LNCAP (cell line): ENCODE measurements at regions not wholly inside any gene's neighbourhood (a gene's known extent, or its start where the extent isn't known, plus 50 kb on each side); places are given as distances from the start of the nearest gene placed in this dataset.

Source experiments
- CTCF ChIP-seq: fragments of 450-650 bp; IDR thresholded peaks from 2 replicates; pipeline ENCODE4 v1.5.1; 2017; ENCODE audit warnings: mild to moderate bottlenecking

- TF ChIP-seq CTCF = no peak
Measured at GRCh38 chr15:53462651-53463050, 296.8 kb downstream of the WDR72 start.

GRCh38 chr15:53461677-53462076 lies 297.8 kb downstream of the WDR72 start:
- no peak for TF ChIP-seq CTCF

DNA sequence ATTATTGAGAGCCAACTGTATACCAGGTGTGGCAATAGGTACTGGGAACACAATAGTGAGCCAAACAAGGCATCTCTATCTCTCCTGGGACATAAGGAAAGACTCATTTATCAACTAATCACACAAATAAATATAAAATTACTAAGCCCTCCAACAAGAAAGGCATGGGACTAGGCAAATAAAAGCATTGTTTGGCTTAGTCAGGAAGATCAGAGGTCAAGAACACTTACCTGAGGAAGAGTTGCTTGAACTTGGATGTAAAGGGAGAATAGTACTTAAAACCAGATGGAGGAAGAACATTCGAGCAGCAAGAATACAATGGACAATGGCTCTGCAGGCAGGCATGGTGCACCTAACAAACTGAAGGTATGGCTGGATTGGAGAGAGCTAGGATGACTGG lies 300.7 kb downstream of the WDR72 start:
- no peak for TF ChIP-seq CTCF

DNA sequence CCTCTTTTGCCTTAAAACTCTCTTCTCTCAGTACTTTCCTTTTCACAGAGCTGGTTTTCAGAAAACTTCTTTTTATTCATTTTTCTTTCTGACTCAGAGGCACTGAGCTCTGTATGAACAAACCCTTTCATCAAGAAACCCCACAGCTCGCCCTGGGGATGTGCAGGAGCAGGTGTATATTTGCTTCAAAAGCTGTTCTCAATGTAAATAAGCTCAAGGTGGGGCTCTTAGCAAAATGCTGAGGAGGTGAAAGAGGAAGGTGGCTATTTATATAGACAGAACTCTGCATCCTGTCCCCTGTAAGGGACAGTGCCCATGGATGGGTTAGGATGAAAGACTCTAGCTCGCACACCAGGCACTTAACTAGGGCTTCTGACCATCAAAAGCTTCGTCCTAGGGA lies 302.0 kb downstream of the WDR72 start:
- TF ChIP-seq CTCF = no peak

- TF ChIP-seq CTCF = no peak
Measured at GRCh38 chr15:53454843-53455721, 304.4 kb downstream of the WDR72 start.

- TF ChIP-seq CTCF = no peak
Measured at GRCh38 chr15:53454535-53454842, 305.0 kb downstream of the WDR72 start.

DNA sequence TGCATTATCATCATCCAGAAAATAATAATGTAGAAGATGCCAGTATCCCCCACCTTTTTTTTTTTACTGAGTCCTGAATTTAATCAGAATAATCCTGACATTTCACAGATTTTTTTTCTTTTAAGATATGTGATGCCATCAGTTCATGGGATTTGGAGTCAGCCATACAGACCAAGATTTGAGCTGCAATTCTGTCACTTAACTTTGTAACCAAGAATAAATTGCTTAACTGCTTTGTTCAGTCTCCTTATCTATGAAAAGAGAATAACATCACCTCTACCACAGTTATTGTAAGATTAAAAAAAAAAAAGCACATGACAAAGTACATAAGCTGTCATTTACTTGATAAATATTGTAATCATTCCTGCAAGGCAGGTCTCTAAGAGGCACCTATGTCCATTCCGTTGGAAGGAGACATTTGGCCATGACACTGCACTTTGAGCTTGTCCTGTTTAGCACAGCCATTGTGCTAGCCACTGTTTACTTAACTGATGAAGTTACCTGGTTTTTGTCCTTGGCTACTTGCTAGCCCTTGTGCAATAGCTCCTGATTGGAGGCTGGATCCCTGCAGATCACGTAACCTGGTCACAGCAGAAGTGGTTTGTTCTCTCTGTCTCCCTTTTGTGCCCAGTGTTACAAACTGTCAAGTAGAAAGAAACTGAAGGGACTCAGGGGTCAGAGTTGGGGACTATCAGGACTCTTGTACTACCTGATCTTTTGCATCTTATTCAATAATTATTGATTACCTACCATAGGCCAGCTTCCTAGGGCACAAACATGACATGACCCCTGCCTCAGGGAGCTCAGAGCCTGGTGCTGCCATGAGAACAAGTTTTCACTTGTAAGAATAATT lies 306.0 kb downstream of the WDR72 start:
- TF ChIP-seq CTCF = no peak
